LNCaP clone FGC (cell line): ENCODE measurements at regions not wholly inside any gene's neighbourhood (a gene's known extent, or its start where the extent isn't known, plus 50 kb on each side); places are given as distances from the start of the nearest gene placed in this dataset.

Experiments
- DNase-seq: peaks from one replicate; pipeline ENCODE4 v3.0.0-alpha.2; 2011; ENCODE audit warnings: low read depth
- H3K4me3 ChIP-seq: 2 replicates; pipeline ENCODE4 v1.5.1; 2011; ENCODE audit warnings: mild to moderate bottlenecking, low read depth, low read length, control low read depth
- CTCF ChIP-seq: IDR thresholded peaks from 2 replicates; pipeline ENCODE4 v1.5.1; 2012; ENCODE audit warnings: mild to moderate bottlenecking; ENCODE audit not compliant: control insufficient read depth, insufficient read depth; ENCODE audit errors: extremely low read depth

- DNase-seq = peak; percentile 10
- H3K4me3 ChIP-seq = no peak overlapping the region
- TF ChIP-seq CTCF = peak; percentile 60
Observed at GRCh38 chr15:39125904-39126303, 455.0 kb upstream of the THBS1 start.

- DNase-seq = no peak
- H3K4me3 ChIP-seq = no peak overlapping the region
- TF ChIP-seq CTCF = no peak
Observed at GRCh38 chr15:39127151-39127790, 453.6 kb upstream of the THBS1 start.

GRCh38 chr15:39127925-39128617 lies 452.8 kb upstream of the THBS1 start:
- H3K4me3 ChIP-seq = no peak overlapping the region
- TF ChIP-seq CTCF = no peak
- peak; percentile 89 for DNase-seq

GRCh38 chr15:39128746-39129145 lies 452.1 kb upstream of the THBS1 start:
- TF ChIP-seq CTCF = no peak

GRCh38 chr15:39130556-39131379 lies 450.1 kb upstream of the THBS1 start:
- no peak for DNase-seq
- no peak for TF ChIP-seq CTCF
- H3K4me3 ChIP-seq = no peak overlapping the region

More at GRCh38 chr15:39128746-39129145, 452.1 kb upstream of the THBS1 start:
- DNase-seq = no peak
- no peak overlapping the region for H3K4me3 ChIP-seq

- no peak for TF ChIP-seq CTCF
- DNase-seq = no peak
- H3K4me3 ChIP-seq = no peak overlapping the region
Observed at GRCh38 chr15:39131609-39132008, 449.3 kb upstream of the THBS1 start.
